ENCODE measurements at regions not wholly inside any gene's neighbourhood (a gene's known extent, or its start where the extent isn't known, plus 50 kb on each side); places are given as distances from the start of the nearest gene placed in this dataset.

GRCh38 chr3:162170581-162170980 is 674.0 kb downstream of the OTOL1 start:
- no peak for TF ChIP-seq CTCF (IDR thresholded peaks at IDR 0.05; ENCODE audit: unreplicated experiment in 3 of 3)
- Mint-ChIP-seq H3K36me3 (ENCODE audit: low read depth) (no peaks in the 10 kb centered on the region), H3K27me3 (ENCODE audit: low read depth) (no peaks in the 10 kb centered on the region), H3K27ac (no peak overlapping the region), H3K4me1 (no peaks in the 10 kb centered on the region), H3K4me3 (no peak overlapping the region), H3K9me3 (peaks cover 20% of the 10 kb centered on the region)

DNA sequence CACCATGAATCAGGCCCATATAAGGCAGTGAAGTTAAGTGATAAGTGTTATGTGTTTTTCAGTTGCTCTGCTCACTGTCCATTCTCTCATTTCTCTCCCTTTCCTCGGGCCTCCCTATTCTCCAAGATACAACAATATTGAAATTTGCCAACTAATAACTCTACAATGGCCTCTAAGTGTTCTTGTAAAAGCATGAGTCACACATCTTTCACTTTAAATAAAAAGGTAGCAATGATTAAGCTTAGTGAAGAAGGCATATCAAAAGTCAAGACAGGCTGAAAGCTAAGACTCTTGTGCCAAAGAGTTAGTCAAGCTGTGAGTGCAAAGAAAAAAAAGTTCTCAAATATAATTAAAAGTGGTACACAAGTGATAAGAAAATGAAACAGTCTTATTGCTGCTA is 675.4 kb downstream of the OTOL1 start:
- no peaks in the 10 kb centered on the region for H3K27me3 Mint-ChIP-seq (ENCODE audit: low read depth)
- H3K9me3 Mint-ChIP-seq: peaks cover 20% of the 10 kb centered on the region
- no peak for TF ChIP-seq CTCF (IDR thresholded peaks at IDR 0.05; ENCODE audit: unreplicated experiment in 3 of 3)
- no peak overlapping the region for H3K27ac Mint-ChIP-seq
- no peaks in the 10 kb centered on the region for H3K4me1 Mint-ChIP-seq
- no peaks in the 10 kb centered on the region for H3K36me3 Mint-ChIP-seq (ENCODE audit: low read depth)
- no peak overlapping the region for H3K4me3 Mint-ChIP-seq

- Mint-ChIP-seq H3K9me3 (peaks cover 20% of the 10 kb centered on the region), H3K36me3 (ENCODE audit: low read depth) (no peaks in the 10 kb centered on the region), H3K4me3 (no peak overlapping the region), H3K27me3 (ENCODE audit: low read depth) (no peaks in the 10 kb centered on the region), H3K4me1 (no peaks in the 10 kb centered on the region), H3K27ac (no peak overlapping the region)
- no peak for TF ChIP-seq CTCF (IDR thresholded peaks at IDR 0.05; ENCODE audit: unreplicated experiment in 3 of 3)
These were observed 678.5 kb downstream of the OTOL1 start for GRCh38 chr3:162175145-162175544.

GRCh38 chr3:162175878-162176277 is 679.3 kb downstream of the OTOL1 start:
- no peaks in the 10 kb centered on the region for H3K36me3 Mint-ChIP-seq (ENCODE audit: low read depth)
- H3K27ac Mint-ChIP-seq: no peak overlapping the region
- no peaks in the 10 kb centered on the region for H3K4me1 Mint-ChIP-seq
- no peak overlapping the region for H3K4me3 Mint-ChIP-seq
- peaks cover 20% of the 10 kb centered on the region for H3K9me3 Mint-ChIP-seq
- TF ChIP-seq CTCF (IDR thresholded peaks at IDR 0.05; ENCODE audit: unreplicated experiment in 3 of 3): no peak
- no peaks in the 10 kb centered on the region for H3K27me3 Mint-ChIP-seq (ENCODE audit: low read depth)

DNA sequence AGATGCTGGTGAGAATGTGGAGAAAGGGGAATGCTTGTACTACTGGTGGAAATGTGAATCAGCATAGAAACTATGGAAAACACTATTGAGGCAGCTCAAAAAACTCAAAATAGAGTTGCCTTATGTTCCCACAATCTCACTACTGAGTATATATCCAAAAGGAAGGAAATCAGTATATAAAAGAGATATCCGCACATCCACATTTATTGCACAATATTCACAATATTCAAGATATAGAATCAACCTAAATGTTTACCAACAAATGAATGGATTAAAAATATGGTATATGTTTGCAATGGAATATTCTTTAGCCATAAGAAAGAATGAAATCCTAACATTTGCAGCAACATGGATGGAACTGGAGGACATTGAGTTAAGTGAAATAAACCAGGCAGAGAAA is 686.8 kb downstream of the OTOL1 start:
- Mint-ChIP-seq H3K27ac (no peak overlapping the region), H3K4me1 (no peaks in the 10 kb centered on the region), H3K4me3 (no peak overlapping the region), H3K36me3 (ENCODE audit: low read depth) (no peaks in the 10 kb centered on the region), H3K9me3 (peaks cover 16% of the 10 kb centered on the region), H3K27me3 (ENCODE audit: low read depth) (no peaks in the 10 kb centered on the region)
- no peak for TF ChIP-seq CTCF (IDR thresholded peaks at IDR 0.05; ENCODE audit: unreplicated experiment in 3 of 3)

GRCh38 chr3:162192340-162193029 is 695.9 kb downstream of the OTOL1 start:
- Mint-ChIP-seq H3K27ac (peak overlapping the region in 1 of 3 experiments; percentile 76), H3K4me1 (peaks cover 8% of the 10 kb centered on the region), H3K4me3 (no peak overlapping the region), H3K9me3 (peaks cover 20% of the 10 kb centered on the region), H3K27me3 (ENCODE audit: low read depth) (no peaks in the 10 kb centered on the region), H3K36me3 (ENCODE audit: low read depth) (no peaks in the 10 kb centered on the region)
- TF ChIP-seq CTCF (IDR thresholded peaks at IDR 0.05; ENCODE audit: unreplicated experiment in 3 of 3): no peak

Measured in nephron (organoid).